GM12878 (cell line): ENCODE measurements at regions not wholly inside any gene's neighbourhood (a gene's known extent, or its start where the extent isn't known, plus 50 kb on each side); places are given as distances from the start of the nearest gene placed in this dataset.

Experiments
- BRCA1 ChIP-seq: IDR thresholded peaks from 2 replicates; pipeline ENCODE4 v1.6.1; 2011; ENCODE audit warnings: low read depth, low read length, improper control_type of control experiment
- HCFC1 ChIP-seq: fragments of 150-350 bp; IDR thresholded peaks from 2 replicates; pipeline ENCODE4 v1.6.1; 2014; ENCODE audit warnings: low read length
- HDAC6 ChIP-seq: fragments of 200-600 bp; sonication (generic); IDR thresholded peaks from one replicate; pipeline ENCODE4 v1.8.0; 2017; ENCODE audit warnings: antibody characterized with exemption; ENCODE audit not compliant: unreplicated experiment
- POLR2A ChIP-seq: IDR thresholded peaks from 2 replicates; pipeline ENCODE4 v1.6.1; 2011; ENCODE audit warnings: low read depth, mild to moderate bottlenecking, low read length
- POLR2AphosphoS5 ChIP-seq: IDR thresholded peaks from 2 replicates; pipeline ENCODE4 v1.6.1; 2011; ENCODE audit warnings: mild to moderate bottlenecking, low read length, inconsistent platforms
- REST ChIP-seq: IDR thresholded peaks from 2 replicates; pipeline ENCODE4 v1.6.1; 2012; ENCODE audit warnings: mild to moderate bottlenecking, low read depth, low read length
- SMC3 ChIP-seq: IDR thresholded peaks from 2 replicates; pipeline ENCODE4 v1.6.1; 2011; ENCODE audit warnings: low read length, improper control_type of control experiment, borderline replicate concordance
- ZBED1 ChIP-seq: IDR thresholded peaks from 2 replicates; pipeline ENCODE4 v1.6.1; 2016; ENCODE audit warnings: borderline replicate concordance

DNA sequence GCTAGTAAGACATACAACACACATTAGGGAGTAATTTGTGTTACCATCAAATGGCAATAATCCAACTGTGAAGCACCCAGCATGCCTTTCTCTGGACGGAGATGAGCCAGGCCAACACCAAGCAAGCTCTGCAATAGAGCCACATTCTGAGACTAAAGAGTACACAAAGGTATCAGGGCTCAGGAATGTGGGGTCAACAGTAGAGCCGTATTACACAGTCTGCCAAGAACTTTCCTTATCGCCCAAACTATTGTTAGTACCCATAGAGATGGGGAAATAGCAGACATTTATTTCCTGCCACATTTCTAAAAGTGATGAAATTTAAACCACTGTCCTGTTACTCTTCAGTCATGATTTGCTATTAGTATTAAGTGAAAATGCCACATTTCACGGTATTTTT lies 113.7 kb downstream of the BMP4 start:
- TF ChIP-seq HDAC6 = no peak
- no peak for TF ChIP-seq POLR2A
- TF ChIP-seq SMC3 = no peak
- no peak for TF ChIP-seq POLR2AphosphoS5
- no peak for TF ChIP-seq BRCA1
- no peak for TF ChIP-seq ZBED1
- no peak for TF ChIP-seq HCFC1
- no peak for TF ChIP-seq REST
